Ishikawa (cell line): ENCODE measurements at regions not wholly inside any gene's neighbourhood (a gene's known extent, or its start where the extent isn't known, plus 50 kb on each side); places are given as distances from the start of the nearest gene placed in this dataset.
A peak's percentile ranks its signal among the peaks of the same experiment; 100 is the strongest.

Experiments
- CEBPB ChIP-seq: IDR thresholded peaks from 2 replicates; pipeline ENCODE4 v1.6.1; 2012
- CREB1 ChIP-seq: IDR thresholded peaks from 2 replicates; pipeline ENCODE4 v1.6.1; 2012; ENCODE audit warnings: low read depth
- EGR1 ChIP-seq: IDR thresholded peaks from 2 replicates; pipeline ENCODE4 v1.6.1; 2012
- EP300 ChIP-seq: IDR thresholded peaks from 2 replicates; pipeline ENCODE4 v1.6.1; 2012; ENCODE audit warnings: borderline replicate concordance
- FOXM1 ChIP-seq: IDR thresholded peaks from 2 replicates; pipeline ENCODE4 v1.6.1; 2012; ENCODE audit warnings: low read depth, borderline replicate concordance
- NFIC ChIP-seq: IDR thresholded peaks from 2 replicates; pipeline ENCODE4 v1.6.1; 2012
- RAD21 ChIP-seq: IDR thresholded peaks from 2 replicates; pipeline ENCODE4 v1.6.1; 2012; ENCODE audit warnings: low read depth
- TAF1 ChIP-seq: IDR thresholded peaks from 2 replicates; pipeline ENCODE4 v1.6.1; 2012; ENCODE audit warnings: low read depth, mild to moderate bottlenecking
- TCF12 ChIP-seq: IDR thresholded peaks from 2 replicates; pipeline ENCODE4 v1.6.1; 2012; ENCODE audit warnings: low read depth
- TEAD4 ChIP-seq: IDR thresholded peaks from 2 replicates; pipeline ENCODE4 v1.6.1; 2012
- YY1 ChIP-seq: IDR thresholded peaks from 2 replicates; pipeline ENCODE4 v1.6.1; 2012; ENCODE audit warnings: low read depth
- ZBTB7A ChIP-seq: IDR thresholded peaks from 2 replicates; pipeline ENCODE4 v1.6.1; 2012; ENCODE audit warnings: low read depth
- TF ChIP-seq, protein P1 (sequence below): IDR thresholded peaks from 2 replicates; pipeline ENCODE4 v1.6.1; 2012; ENCODE audit warnings: low read depth, mild to moderate bottlenecking
- TF ChIP-seq, protein P2 (sequence below): IDR thresholded peaks from 2 replicates; pipeline ENCODE4 v1.6.1; 2012
- TF ChIP-seq, protein P3 (sequence below): IDR thresholded peaks from 2 replicates; pipeline ENCODE4 v1.6.1; 2012

GRCh38 chr4:181293541-181293940 is 949.7 kb upstream of the TENM3 start:
- TF ChIP-seq NFIC (no peak), FOXM1 (no peak), TCF12 (no peak), TAF1 (no peak), CREB1 (no peak), ZBTB7A (no peak), CEBPB (no peak), EGR1 (no peak), EP300 (no peak), YY1 (no peak), RAD21 (no peak), TEAD4 (no peak)
- TF ChIP-seq, protein P1, sequence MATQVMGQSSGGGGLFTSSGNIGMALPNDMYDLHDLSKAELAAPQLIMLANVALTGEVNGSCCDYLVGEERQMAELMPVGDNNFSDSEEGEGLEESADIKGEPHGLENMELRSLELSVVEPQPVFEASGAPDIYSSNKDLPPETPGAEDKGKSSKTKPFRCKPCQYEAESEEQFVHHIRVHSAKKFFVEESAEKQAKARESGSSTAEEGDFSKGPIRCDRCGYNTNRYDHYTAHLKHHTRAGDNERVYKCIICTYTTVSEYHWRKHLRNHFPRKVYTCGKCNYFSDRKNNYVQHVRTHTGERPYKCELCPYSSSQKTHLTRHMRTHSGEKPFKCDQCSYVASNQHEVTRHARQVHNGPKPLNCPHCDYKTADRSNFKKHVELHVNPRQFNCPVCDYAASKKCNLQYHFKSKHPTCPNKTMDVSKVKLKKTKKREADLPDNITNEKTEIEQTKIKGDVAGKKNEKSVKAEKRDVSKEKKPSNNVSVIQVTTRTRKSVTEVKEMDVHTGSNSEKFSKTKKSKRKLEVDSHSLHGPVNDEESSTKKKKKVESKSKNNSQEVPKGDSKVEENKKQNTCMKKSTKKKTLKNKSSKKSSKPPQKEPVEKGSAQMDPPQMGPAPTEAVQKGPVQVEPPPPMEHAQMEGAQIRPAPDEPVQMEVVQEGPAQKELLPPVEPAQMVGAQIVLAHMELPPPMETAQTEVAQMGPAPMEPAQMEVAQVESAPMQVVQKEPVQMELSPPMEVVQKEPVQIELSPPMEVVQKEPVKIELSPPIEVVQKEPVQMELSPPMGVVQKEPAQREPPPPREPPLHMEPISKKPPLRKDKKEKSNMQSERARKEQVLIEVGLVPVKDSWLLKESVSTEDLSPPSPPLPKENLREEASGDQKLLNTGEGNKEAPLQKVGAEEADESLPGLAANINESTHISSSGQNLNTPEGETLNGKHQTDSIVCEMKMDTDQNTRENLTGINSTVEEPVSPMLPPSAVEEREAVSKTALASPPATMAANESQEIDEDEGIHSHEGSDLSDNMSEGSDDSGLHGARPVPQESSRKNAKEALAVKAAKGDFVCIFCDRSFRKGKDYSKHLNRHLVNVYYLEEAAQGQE = no peak
- TF ChIP-seq, protein P2, sequence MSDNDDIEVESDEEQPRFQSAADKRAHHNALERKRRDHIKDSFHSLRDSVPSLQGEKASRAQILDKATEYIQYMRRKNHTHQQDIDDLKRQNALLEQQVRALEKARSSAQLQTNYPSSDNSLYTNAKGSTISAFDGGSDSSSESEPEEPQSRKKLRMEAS = no peak
- TF ChIP-seq, protein P3, sequence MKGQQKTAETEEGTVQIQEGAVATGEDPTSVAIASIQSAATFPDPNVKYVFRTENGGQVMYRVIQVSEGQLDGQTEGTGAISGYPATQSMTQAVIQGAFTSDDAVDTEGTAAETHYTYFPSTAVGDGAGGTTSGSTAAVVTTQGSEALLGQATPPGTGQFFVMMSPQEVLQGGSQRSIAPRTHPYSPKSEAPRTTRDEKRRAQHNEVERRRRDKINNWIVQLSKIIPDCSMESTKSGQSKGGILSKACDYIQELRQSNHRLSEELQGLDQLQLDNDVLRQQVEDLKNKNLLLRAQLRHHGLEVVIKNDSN = no peak

GRCh38 chr4:181294421-181294820 is 948.8 kb upstream of the TENM3 start:
- TF ChIP-seq CEBPB (no peak), NFIC (no peak), EGR1 (no peak), TCF12 (no peak), CREB1 (no peak), FOXM1 (no peak), YY1 (no peak), TAF1 (no peak), ZBTB7A (no peak), RAD21 (no peak)
- TF ChIP-seq, protein P1 = no peak
- TF ChIP-seq, protein P3 = no peak

- TF ChIP-seq RAD21 (peak; percentile 76), NFIC (no peak)
Measured at GRCh38 chr4:181301735-181302710, 941.2 kb upstream of the TENM3 start.

DNA sequence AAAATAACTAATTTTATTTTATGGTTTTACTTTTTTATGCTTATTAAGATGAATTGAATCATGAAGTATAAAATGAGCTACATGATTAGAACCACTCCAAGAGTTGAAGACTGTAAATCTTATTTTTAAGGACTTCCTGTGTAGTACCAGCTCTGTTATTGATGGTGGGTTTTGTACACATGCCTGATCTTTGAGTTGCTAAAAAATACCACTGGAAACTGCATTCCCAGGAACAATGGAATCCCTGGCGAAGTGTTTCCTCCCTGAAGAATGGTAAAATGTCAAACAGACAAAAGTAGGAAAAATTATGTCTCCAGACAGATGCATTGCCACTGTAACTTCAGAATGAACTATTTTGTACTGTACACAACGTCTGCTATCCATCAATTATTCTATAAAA is 935.4 kb upstream of the TENM3 start:
- TF ChIP-seq TEAD4 = no peak

DNA sequence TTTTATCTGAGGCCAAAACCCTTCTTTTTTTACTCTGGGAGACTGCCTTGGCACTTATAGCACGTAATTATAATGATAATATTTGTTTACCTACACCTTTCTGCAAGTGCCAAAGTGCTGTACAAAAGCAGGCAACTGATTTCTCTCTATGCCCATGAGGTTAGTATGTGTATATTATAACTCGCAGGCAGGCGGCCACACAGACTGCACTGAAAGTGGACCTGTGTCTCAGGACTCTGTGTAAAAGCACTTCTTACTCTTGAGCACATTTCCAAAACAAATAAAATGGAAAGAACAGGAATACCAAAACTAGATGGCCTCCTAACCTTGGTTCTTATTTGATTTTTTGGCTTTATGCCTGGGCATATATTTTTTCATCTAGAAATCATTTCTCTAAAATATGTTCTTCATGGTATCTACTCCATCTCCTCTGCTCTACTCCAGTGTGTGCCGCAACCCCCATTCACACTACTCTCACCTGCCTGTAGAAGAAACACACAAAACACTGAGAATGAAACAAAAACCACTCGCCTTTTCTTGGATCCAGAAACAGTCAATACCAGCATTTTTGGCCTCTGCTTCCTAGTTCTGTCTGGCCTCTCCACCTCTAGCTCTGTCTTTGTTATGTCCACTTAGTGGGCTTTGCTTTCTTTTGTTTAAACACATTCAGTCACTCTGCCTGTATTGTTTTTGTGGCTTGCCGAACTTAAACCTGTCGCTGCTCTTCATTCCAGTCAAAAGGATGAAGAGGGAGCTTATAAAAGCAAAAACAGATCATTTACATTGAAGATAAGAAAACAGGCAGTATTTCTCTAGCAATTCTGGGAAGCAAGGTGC is 934.5 kb upstream of the TENM3 start:
- TF ChIP-seq FOXM1 (no peak), ZBTB7A (no peak), TCF12 (no peak), NFIC (no peak), EP300 (no peak), YY1 (no peak), EGR1 (no peak), CREB1 (no peak), TAF1 (no peak)
- TF ChIP-seq, protein P1 = no peak
- TF ChIP-seq, protein P3 = no peak
